ENCODE measurements at regions not wholly inside any gene's neighbourhood (a gene's known extent, or its start where the extent isn't known, plus 50 kb on each side); places are given as distances from the start of the nearest gene placed in this dataset.

GRCh38 chr16:80366023-80366422, 174.8 kb upstream of the DYNLRB2 start:
- Mint-ChIP-seq H3K36me3 (no peaks in the 10 kb centered on the region), H3K27me3 (peaks cover 13 to 19% of the 10 kb centered on the region in 2 donors), H3K4me1 (ENCODE audit: low read depth in 2 of 2) (no peaks in the 10 kb centered on the region), H3K27ac (no peak overlapping the region), H3K4me3 (no peak overlapping the region), H3K9me3 (no peaks in the 10 kb centered on the region)
- no peak for DNase-seq (ENCODE audit: low spot score)
- ATAC-seq = no peak

GRCh38 chr16:80362816-80363215, 178.0 kb upstream of the DYNLRB2 start:
- Mint-ChIP-seq H3K9me3 (no peaks in the 10 kb centered on the region), H3K4me3 (no peak overlapping the region), H3K27ac (no peak overlapping the region), H3K36me3 (no peaks in the 10 kb centered on the region), H3K4me1 (ENCODE audit: low read depth in 2 of 2) (no peaks in the 10 kb centered on the region), H3K27me3 (peaks cover 17 to 24% of the 10 kb centered on the region in 2 donors)
- no peak for DNase-seq (ENCODE audit: low spot score)
- no peak for ATAC-seq

- Mint-ChIP-seq H3K27me3 (peaks cover 7 to 9% of the 10 kb centered on the region in 2 donors), H3K4me1 (ENCODE audit: low read depth in 2 of 2) (no peaks in the 10 kb centered on the region), H3K9me3 (no peaks in the 10 kb centered on the region), H3K36me3 (no peaks in the 10 kb centered on the region), H3K4me3 (no peak overlapping the region), H3K27ac (no peak overlapping the region)
- ATAC-seq = peak in 1 of 2 donors; percentile 43
- DNase-seq (ENCODE audit: low spot score) = no peak
Measured at GRCh38 chr16:80356365-80356764, 184.4 kb upstream of the DYNLRB2 start.

- H3K4me3 Mint-ChIP-seq = no peak overlapping the region
- no peaks in the 10 kb centered on the region for H3K36me3 Mint-ChIP-seq
- no peak overlapping the region for H3K27ac Mint-ChIP-seq
- H3K9me3 Mint-ChIP-seq = no peaks in the 10 kb centered on the region
- no peaks in the 10 kb centered on the region for H3K4me1 Mint-ChIP-seq (ENCODE audit: low read depth in 2 of 2)
- no peak for ATAC-seq
- no peak for DNase-seq (ENCODE audit: low spot score)
- H3K27me3 Mint-ChIP-seq = peaks cover 9 to 16% of the 10 kb centered on the region in 2 donors
Measured at GRCh38 chr16:80355335-80355734, 185.5 kb upstream of the DYNLRB2 start.

- peaks cover 9 to 12% of the 10 kb centered on the region in 2 donors for H3K27me3 Mint-ChIP-seq
- no peaks in the 10 kb centered on the region for H3K36me3 Mint-ChIP-seq
- DNase-seq (ENCODE audit: low spot score) (no peak), ATAC-seq (no peak)
- H3K27ac Mint-ChIP-seq = no peak overlapping the region
- H3K9me3 Mint-ChIP-seq = no peaks in the 10 kb centered on the region
- no peak overlapping the region for H3K4me3 Mint-ChIP-seq
- H3K4me1 Mint-ChIP-seq (ENCODE audit: low read depth in 2 of 2) = no peaks in the 10 kb centered on the region
Measured at GRCh38 chr16:80350061-80350460, 190.7 kb upstream of the DYNLRB2 start.

GRCh38 chr16:80347900-80348299, 192.9 kb upstream of the DYNLRB2 start:
- Mint-ChIP-seq H3K4me1 (ENCODE audit: low read depth in 2 of 2) (no peaks in the 10 kb centered on the region), H3K27ac (no peak overlapping the region)
- no peak for ATAC-seq

GRCh38 chr16:80347002-80347401, 193.8 kb upstream of the DYNLRB2 start:
- Mint-ChIP-seq H3K4me3 (no peak overlapping the region), H3K4me1 (ENCODE audit: low read depth in 2 of 2) (no peaks in the 10 kb centered on the region), H3K27ac (no peak overlapping the region), H3K36me3 (no peaks in the 10 kb centered on the region), H3K9me3 (no peaks in the 10 kb centered on the region), H3K27me3 (peaks cover 14 to 26% of the 10 kb centered on the region in 2 donors)
- DNase-seq (ENCODE audit: low spot score) (no peak), ATAC-seq (no peak)

More at GRCh38 chr16:80347900-80348299, 192.9 kb upstream of the DYNLRB2 start:
- no peak for DNase-seq (ENCODE audit: low spot score)
- peaks cover 13 to 23% of the 10 kb centered on the region in 2 donors for H3K27me3 Mint-ChIP-seq
- no peaks in the 10 kb centered on the region for H3K36me3 Mint-ChIP-seq
- H3K9me3 Mint-ChIP-seq = no peaks in the 10 kb centered on the region
- H3K4me3 Mint-ChIP-seq = no peak overlapping the region

- ATAC-seq (no peak), DNase-seq (ENCODE audit: low spot score) (no peak)
- H3K27me3 Mint-ChIP-seq = peaks cover 14 to 29% of the 10 kb centered on the region in 2 donors
- no peak overlapping the region for H3K27ac Mint-ChIP-seq
- no peaks in the 10 kb centered on the region for H3K9me3 Mint-ChIP-seq
- H3K4me3 Mint-ChIP-seq = no peak overlapping the region
- H3K4me1 Mint-ChIP-seq (ENCODE audit: low read depth in 2 of 2) = no peaks in the 10 kb centered on the region
- no peaks in the 10 kb centered on the region for H3K36me3 Mint-ChIP-seq
Measured at GRCh38 chr16:80346111-80346632, 194.6 kb upstream of the DYNLRB2 start.

- Mint-ChIP-seq H3K36me3 (no peaks in the 10 kb centered on the region), H3K4me1 (ENCODE audit: low read depth in 2 of 2) (no peaks in the 10 kb centered on the region), H3K9me3 (no peaks in the 10 kb centered on the region), H3K4me3 (no peak overlapping the region), H3K27me3 (peaks cover 14 to 29% of the 10 kb centered on the region in 2 donors), H3K27ac (no peak overlapping the region)
- DNase-seq (ENCODE audit: low spot score) (no peak), ATAC-seq (no peak)
Measured at GRCh38 chr16:80345701-80346100, 195.1 kb upstream of the DYNLRB2 start.

GRCh38 chr16:80344570-80344969, 196.2 kb upstream of the DYNLRB2 start:
- Mint-ChIP-seq H3K36me3 (no peaks in the 10 kb centered on the region), H3K27ac (no peak overlapping the region), H3K4me1 (ENCODE audit: low read depth in 2 of 2) (no peaks in the 10 kb centered on the region), H3K4me3 (no peak overlapping the region), H3K27me3 (peaks cover 10 to 36% of the 10 kb centered on the region in 2 donors), H3K9me3 (no peaks in the 10 kb centered on the region)
- no peak for ATAC-seq
- no peak for DNase-seq (ENCODE audit: low spot score)

GRCh38 chr16:80341263-80341662, 199.5 kb upstream of the DYNLRB2 start:
- no peaks in the 10 kb centered on the region for H3K36me3 Mint-ChIP-seq
- no peaks in the 10 kb centered on the region for H3K4me1 Mint-ChIP-seq (ENCODE audit: low read depth in 2 of 2)

GRCh38 chr16:80337786-80338185, 203.0 kb upstream of the DYNLRB2 start:
- Mint-ChIP-seq H3K4me1 (ENCODE audit: low read depth in 2 of 2) (no peaks in the 10 kb centered on the region), H3K27me3 (peaks cover 11 to 38% of the 10 kb centered on the region in 2 donors), H3K9me3 (no peaks in the 10 kb centered on the region), H3K36me3 (no peaks in the 10 kb centered on the region), H3K4me3 (no peak overlapping the region), H3K27ac (no peak overlapping the region)
- ATAC-seq = no peak
- DNase-seq (ENCODE audit: low spot score) = no peak

More at GRCh38 chr16:80341263-80341662, 199.5 kb upstream of the DYNLRB2 start:
- no peak overlapping the region for H3K27ac Mint-ChIP-seq
- H3K9me3 Mint-ChIP-seq = no peaks in the 10 kb centered on the region
- peaks cover 10 to 46% of the 10 kb centered on the region in 2 donors for H3K27me3 Mint-ChIP-seq
- no peak overlapping the region for H3K4me3 Mint-ChIP-seq
- DNase-seq (ENCODE audit: low spot score) (no peak), ATAC-seq (no peak)

- Mint-ChIP-seq H3K9me3 (no peaks in the 10 kb centered on the region), H3K4me1 (ENCODE audit: low read depth in 2 of 2) (no peaks in the 10 kb centered on the region), H3K4me3 (no peak overlapping the region), H3K36me3 (no peaks in the 10 kb centered on the region), H3K27me3 (peaks cover 13 to 26% of the 10 kb centered on the region in 2 donors), H3K27ac (no peak overlapping the region)
- ATAC-seq (no peak), DNase-seq (ENCODE audit: low spot score) (no peak)
Measured at GRCh38 chr16:80330803-80331202, 210.0 kb upstream of the DYNLRB2 start.

- Mint-ChIP-seq H3K27ac (no peak overlapping the region), H3K27me3 (peaks cover 12 to 23% of the 10 kb centered on the region in 2 donors), H3K4me3 (no peak overlapping the region)
Measured at GRCh38 chr16:80330150-80330549, 210.6 kb upstream of the DYNLRB2 start.

GRCh38 chr16:80327740-80328139, 213.1 kb upstream of the DYNLRB2 start:
- DNase-seq (ENCODE audit: low spot score) (no peak), ATAC-seq (no peak)
- Mint-ChIP-seq H3K4me1 (ENCODE audit: low read depth in 2 of 2) (no peaks in the 10 kb centered on the region), H3K9me3 (no peaks in the 10 kb centered on the region), H3K27me3 (peaks cover 11 to 28% of the 10 kb centered on the region in 2 donors), H3K36me3 (no peaks in the 10 kb centered on the region), H3K27ac (no peak overlapping the region), H3K4me3 (no peak overlapping the region)

More at GRCh38 chr16:80330150-80330549, 210.6 kb upstream of the DYNLRB2 start:
- no peak for ATAC-seq
- DNase-seq (ENCODE audit: low spot score) = no peak
- Mint-ChIP-seq H3K9me3 (no peaks in the 10 kb centered on the region), H3K4me1 (ENCODE audit: low read depth in 2 of 2) (no peaks in the 10 kb centered on the region), H3K36me3 (no peaks in the 10 kb centered on the region)

All from natural killer cell treated with Interleukin-12 subunit alpha and Interleukin-12 subunit beta and Interleukin-15 and Interleukin-18, amount 100 ng/mL, for 72 hours (primary cell).